Neuron (in vitro differentiated cells): ENCODE measurements at regions not wholly inside any gene's neighbourhood (a gene's known extent, or its start where the extent isn't known, plus 50 kb on each side); places are given as distances from the start of the nearest gene placed in this dataset.
"Not testable (repeated sequence)": the region's sequence is repeated elsewhere in the genome, so short reads cannot be mapped to it uniquely, and the experiment has no call there.

Experiments used
- H2AFZ ChIP-seq: one replicate; pipeline ENCODE4 v1.6.1; 2013; ENCODE audit warnings: low read depth, mild to moderate bottlenecking, inconsistent platforms, low read length, moderate library complexity
- H3K27me3 ChIP-seq: one replicate; pipeline ENCODE4 v1.6.1; 2013; ENCODE audit warnings: low read length; ENCODE audit not compliant: insufficient read depth
- H3K36me3 ChIP-seq: one replicate; pipeline ENCODE4 v1.6.1; 2013; ENCODE audit warnings: low read length; ENCODE audit not compliant: insufficient read depth
- H3K4me1 ChIP-seq: one replicate; pipeline ENCODE4 v1.6.1; 2013; ENCODE audit warnings: low read length; ENCODE audit not compliant: insufficient read depth
- H3K4me3 ChIP-seq: 2 replicates; pipeline ENCODE4 v1.5.1; 2013; ENCODE audit warnings: mild to moderate bottlenecking, low read length, moderate library complexity
- H3K9me3 ChIP-seq: one replicate; pipeline ENCODE4 v1.6.1; 2013; ENCODE audit warnings: low read length

- no peaks in the 10 kb centered on the region for H3K9me3 ChIP-seq
- H3K4me1 ChIP-seq: no peaks in the 10 kb centered on the region
- H3K27me3 ChIP-seq: no peaks in the 10 kb centered on the region
- no peak overlapping the region for H2AFZ ChIP-seq
- no peaks in the 10 kb centered on the region for H3K36me3 ChIP-seq
- no peak overlapping the region for H3K4me3 ChIP-seq
These were observed 938.3 kb upstream of the ALCAM start for GRCh38 chr3:104428337-104428925.

- Histone ChIP-seq H3K4me1 (no peaks in the 10 kb centered on the region), H3K36me3 (no peaks in the 10 kb centered on the region), H3K27me3 (no peaks in the 10 kb centered on the region), H2AFZ (no peak overlapping the region), H3K9me3 (no peaks in the 10 kb centered on the region), H3K4me3 (no peak overlapping the region)
These were observed 937.0 kb upstream of the ALCAM start for GRCh38 chr3:104429727-104430126.

GRCh38 chr3:104436506-104436905 lies 930.2 kb upstream of the ALCAM start:
- Histone ChIP-seq H3K9me3 (no peaks in the 10 kb centered on the region), H3K4me1 (no peaks in the 10 kb centered on the region), H3K36me3 (no peaks in the 10 kb centered on the region), H2AFZ (no peak overlapping the region), H3K27me3 (no peaks in the 10 kb centered on the region), H3K4me3 (no peak overlapping the region)

- no peaks in the 10 kb centered on the region for H3K9me3 ChIP-seq
- H3K4me3 ChIP-seq: no peak overlapping the region
- H3K4me1 ChIP-seq: no peaks in the 10 kb centered on the region
- no peaks in the 10 kb centered on the region for H3K27me3 ChIP-seq
- H2AFZ ChIP-seq: no peak overlapping the region
- H3K36me3 ChIP-seq: no peaks in the 10 kb centered on the region
These were observed 929.5 kb upstream of the ALCAM start for GRCh38 chr3:104437131-104437750.

- Histone ChIP-seq H3K4me1 (no peaks in the 10 kb centered on the region), H3K27me3 (no peaks in the 10 kb centered on the region), H3K9me3 (no peaks in the 10 kb centered on the region), H2AFZ (no peak overlapping the region), H3K4me3 (no peak overlapping the region), H3K36me3 (no peaks in the 10 kb centered on the region)
These were observed 928.8 kb upstream of the ALCAM start for GRCh38 chr3:104437891-104438290.

GRCh38 chr3:104438706-104439105 lies 928.0 kb upstream of the ALCAM start:
- Histone ChIP-seq H3K4me3 (no peak overlapping the region), H3K27me3 (no peaks in the 10 kb centered on the region), H3K4me1 (no peaks in the 10 kb centered on the region), H3K9me3 (no peaks in the 10 kb centered on the region), H2AFZ (no peak overlapping the region), H3K36me3 (no peaks in the 10 kb centered on the region)

GRCh38 chr3:104445252-104445919 lies 921.3 kb upstream of the ALCAM start:
- H2AFZ ChIP-seq, H3K36me3 ChIP-seq, H3K4me1 ChIP-seq, H3K4me3 ChIP-seq, H3K27me3 ChIP-seq, H3K9me3 ChIP-seq: not testable (repeated sequence)

GRCh38 chr3:104447681-104448080 lies 919.0 kb upstream of the ALCAM start:
- no peaks in the 10 kb centered on the region for H3K36me3 ChIP-seq
- no peak overlapping the region for H3K4me3 ChIP-seq
- H2AFZ ChIP-seq: no peak overlapping the region
- no peaks in the 10 kb centered on the region for H3K9me3 ChIP-seq
- no peaks in the 10 kb centered on the region for H3K27me3 ChIP-seq
- no peaks in the 10 kb centered on the region for H3K4me1 ChIP-seq

GRCh38 chr3:104452697-104453096 lies 914.0 kb upstream of the ALCAM start:
- Histone ChIP-seq H3K36me3 (no peaks in the 10 kb centered on the region), H3K4me1 (no peaks in the 10 kb centered on the region), H2AFZ (no peak overlapping the region), H3K27me3 (no peaks in the 10 kb centered on the region), H3K4me3 (no peak overlapping the region), H3K9me3 (no peaks in the 10 kb centered on the region)

GRCh38 chr3:104458657-104459056 lies 908.1 kb upstream of the ALCAM start:
- Histone ChIP-seq H2AFZ (no peak overlapping the region), H3K27me3 (no peaks in the 10 kb centered on the region), H3K9me3 (no peaks in the 10 kb centered on the region), H3K36me3 (no peaks in the 10 kb centered on the region), H3K4me3 (no peak overlapping the region), H3K4me1 (no peaks in the 10 kb centered on the region)

- Histone ChIP-seq H3K9me3 (no peaks in the 10 kb centered on the region), H3K36me3 (no peaks in the 10 kb centered on the region), H3K4me3 (no peak overlapping the region), H3K27me3 (no peaks in the 10 kb centered on the region), H3K4me1 (no peaks in the 10 kb centered on the region), H2AFZ (no peak overlapping the region)
These were observed 906.0 kb upstream of the ALCAM start for GRCh38 chr3:104460477-104461406.

- Histone ChIP-seq H2AFZ (no peak overlapping the region), H3K27me3 (no peaks in the 10 kb centered on the region), H3K9me3 (no peaks in the 10 kb centered on the region), H3K4me3 (no peak overlapping the region), H3K4me1 (no peaks in the 10 kb centered on the region), H3K36me3 (no peaks in the 10 kb centered on the region)
These were observed 905.3 kb upstream of the ALCAM start for GRCh38 chr3:104461431-104461830.

- H3K36me3 ChIP-seq: no peaks in the 10 kb centered on the region
- no peaks in the 10 kb centered on the region for H3K27me3 ChIP-seq
- no peak overlapping the region for H3K4me3 ChIP-seq
- H3K9me3 ChIP-seq: no peaks in the 10 kb centered on the region
- no peaks in the 10 kb centered on the region for H3K4me1 ChIP-seq
- no peak overlapping the region for H2AFZ ChIP-seq
These were observed 894.5 kb upstream of the ALCAM start for GRCh38 chr3:104472221-104472620.
